SK-N-SH (cell line): ENCODE measurements at regions not wholly inside any gene's neighbourhood (a gene's known extent, or its start where the extent isn't known, plus 50 kb on each side); places are given as distances from the start of the nearest gene placed in this dataset.

ENCODE experiments used
- CHD2 ChIP-seq: fragments of 150-350 bp; IDR thresholded peaks from 2 replicates; pipeline ENCODE4 v1.6.1; 2018; ENCODE audit warnings: low read length; ENCODE audit not compliant: partially characterized antibody
- POLR2AphosphoS5 ChIP-seq: IDR thresholded peaks from 2 replicates; pipeline ENCODE4 v1.6.1; 2012; ENCODE audit warnings: low read depth, low read length
- RAD21 ChIP-seq: IDR thresholded peaks from 2 replicates; pipeline ENCODE4 v1.6.1; 2012; ENCODE audit warnings: mild to moderate bottlenecking, low read length
- YY1 ChIP-seq: IDR thresholded peaks from 2 replicates; pipeline ENCODE4 v1.4.0; 2012; ENCODE audit warnings: low read depth, mild to moderate bottlenecking
- TF ChIP-seq, protein P1 (sequence below): fragments of 200-600 bp; sonication (generic); IDR thresholded peaks from 2 replicates; pipeline ENCODE4 v1.6.1; 2017; ENCODE audit warnings: antibody characterized with exemption, mild to moderate bottlenecking, moderate library complexity

DNA sequence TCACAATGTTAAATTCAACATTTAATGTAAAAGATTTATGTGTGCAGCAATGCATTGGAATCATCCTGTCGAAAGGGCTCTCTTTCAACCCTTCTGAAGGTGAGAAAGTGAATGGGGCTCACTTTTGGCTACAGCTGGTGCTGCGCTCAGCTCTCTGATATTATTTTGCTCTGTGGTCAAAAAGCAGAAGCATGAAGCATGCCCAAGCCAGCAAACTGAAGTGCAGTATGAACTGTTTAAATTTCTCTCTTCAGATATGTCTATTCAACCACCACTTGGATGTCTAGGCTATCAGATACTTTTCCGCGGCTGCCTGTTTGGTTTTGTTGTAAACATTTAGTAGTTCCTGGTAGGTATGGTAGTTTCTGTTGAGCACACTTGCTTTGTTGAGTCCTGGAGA lies 216.9 kb upstream of the TMPRSS15 start:
- TF ChIP-seq POLR2AphosphoS5 (no peak), YY1 (no peak), CHD2 (no peak), RAD21 (no peak)
- TF ChIP-seq, protein P1, sequence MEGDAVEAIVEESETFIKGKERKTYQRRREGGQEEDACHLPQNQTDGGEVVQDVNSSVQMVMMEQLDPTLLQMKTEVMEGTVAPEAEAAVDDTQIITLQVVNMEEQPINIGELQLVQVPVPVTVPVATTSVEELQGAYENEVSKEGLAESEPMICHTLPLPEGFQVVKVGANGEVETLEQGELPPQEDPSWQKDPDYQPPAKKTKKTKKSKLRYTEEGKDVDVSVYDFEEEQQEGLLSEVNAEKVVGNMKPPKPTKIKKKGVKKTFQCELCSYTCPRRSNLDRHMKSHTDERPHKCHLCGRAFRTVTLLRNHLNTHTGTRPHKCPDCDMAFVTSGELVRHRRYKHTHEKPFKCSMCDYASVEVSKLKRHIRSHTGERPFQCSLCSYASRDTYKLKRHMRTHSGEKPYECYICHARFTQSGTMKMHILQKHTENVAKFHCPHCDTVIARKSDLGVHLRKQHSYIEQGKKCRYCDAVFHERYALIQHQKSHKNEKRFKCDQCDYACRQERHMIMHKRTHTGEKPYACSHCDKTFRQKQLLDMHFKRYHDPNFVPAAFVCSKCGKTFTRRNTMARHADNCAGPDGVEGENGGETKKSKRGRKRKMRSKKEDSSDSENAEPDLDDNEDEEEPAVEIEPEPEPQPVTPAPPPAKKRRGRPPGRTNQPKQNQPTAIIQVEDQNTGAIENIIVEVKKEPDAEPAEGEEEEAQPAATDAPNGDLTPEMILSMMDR, result no peak
